ENCODE measurements at regions not wholly inside any gene's neighbourhood (a gene's known extent, or its start where the extent isn't known, plus 50 kb on each side); places are given as distances from the start of the nearest gene placed in this dataset.

- Histone ChIP-seq H3K27me3 (ENCODE audit: control insufficient read depth in 1 of 2, insufficient read depth in 2 of 2, low read length in 2 of 2) (peaks cover 0 to 6% of the 10 kb centered on the region in 2 donors), H3K36me3 (ENCODE audit: control insufficient read depth in 1 of 2, insufficient read depth in 2 of 2, low read length in 2 of 2) (no peaks in the 10 kb centered on the region), H3K4me1 (ENCODE audit: control insufficient read depth in 1 of 2, insufficient read depth in 2 of 2, low read length in 2 of 2) (no peaks in the 10 kb centered on the region), H3K27ac (ENCODE audit: low read depth, low read length) (no peak overlapping the region), H3K4me3 (ENCODE audit: low read depth in 1 of 2, low read length in 2 of 2) (no peak overlapping the region), H3K9me3 (ENCODE audit: control insufficient read depth in 1 of 2, low read length in 2 of 2) (no peaks in the 10 kb centered on the region), H3K9ac (ENCODE audit: low read depth in 1 of 2, low read length in 2 of 2) (no peak overlapping the region)
Observed at GRCh38 chr9:88773126-88773525, 218.1 kb upstream of the S1PR3 start.

- Histone ChIP-seq H3K4me1 (ENCODE audit: control insufficient read depth in 1 of 2, insufficient read depth in 2 of 2, low read length in 2 of 2) (no peaks in the 10 kb centered on the region), H3K9ac (ENCODE audit: low read depth in 1 of 2, low read length in 2 of 2) (no peak overlapping the region), H3K36me3 (ENCODE audit: control insufficient read depth in 1 of 2, insufficient read depth in 2 of 2, low read length in 2 of 2) (no peaks in the 10 kb centered on the region), H3K9me3 (ENCODE audit: control insufficient read depth in 1 of 2, low read length in 2 of 2) (no peaks in the 10 kb centered on the region), H3K27ac (ENCODE audit: low read depth, low read length) (no peak overlapping the region), H3K4me3 (ENCODE audit: low read depth in 1 of 2, low read length in 2 of 2) (no peak overlapping the region), H3K27me3 (ENCODE audit: control insufficient read depth in 1 of 2, insufficient read depth in 2 of 2, low read length in 2 of 2) (peaks cover 0 to 6% of the 10 kb centered on the region in 2 donors)
Observed at GRCh38 chr9:88773627-88774244, 217.5 kb upstream of the S1PR3 start.

GRCh38 chr9:88775037-88775471 lies 216.2 kb upstream of the S1PR3 start:
- no peaks in the 10 kb centered on the region for H3K36me3 ChIP-seq (ENCODE audit: control insufficient read depth in 1 of 2, insufficient read depth in 2 of 2, low read length in 2 of 2)
- peaks cover 0 to 6% of the 10 kb centered on the region in 2 donors for H3K27me3 ChIP-seq (ENCODE audit: control insufficient read depth in 1 of 2, insufficient read depth in 2 of 2, low read length in 2 of 2)
- no peak overlapping the region for H3K9ac ChIP-seq (ENCODE audit: low read depth in 1 of 2, low read length in 2 of 2)
- H3K4me3 ChIP-seq (ENCODE audit: low read depth in 1 of 2, low read length in 2 of 2): no peak overlapping the region
- H3K27ac ChIP-seq (ENCODE audit: low read depth, low read length): no peak overlapping the region
- H3K9me3 ChIP-seq (ENCODE audit: control insufficient read depth in 1 of 2, low read length in 2 of 2): no peaks in the 10 kb centered on the region
- no peaks in the 10 kb centered on the region for H3K4me1 ChIP-seq (ENCODE audit: control insufficient read depth in 1 of 2, insufficient read depth in 2 of 2, low read length in 2 of 2)

GRCh38 chr9:88775559-88775958 lies 215.7 kb upstream of the S1PR3 start:
- no peak overlapping the region for H3K27ac ChIP-seq (ENCODE audit: low read depth, low read length)
- H3K9me3 ChIP-seq (ENCODE audit: control insufficient read depth in 1 of 2, low read length in 2 of 2): no peaks in the 10 kb centered on the region
- H3K9ac ChIP-seq (ENCODE audit: low read depth in 1 of 2, low read length in 2 of 2): no peak overlapping the region
- H3K4me1 ChIP-seq (ENCODE audit: control insufficient read depth in 1 of 2, insufficient read depth in 2 of 2, low read length in 2 of 2): no peaks in the 10 kb centered on the region
- H3K27me3 ChIP-seq (ENCODE audit: control insufficient read depth in 1 of 2, insufficient read depth in 2 of 2, low read length in 2 of 2): peaks cover 0 to 6% of the 10 kb centered on the region in 2 donors
- H3K36me3 ChIP-seq (ENCODE audit: control insufficient read depth in 1 of 2, insufficient read depth in 2 of 2, low read length in 2 of 2): no peaks in the 10 kb centered on the region
- H3K4me3 ChIP-seq (ENCODE audit: low read depth in 1 of 2, low read length in 2 of 2): no peak overlapping the region

GRCh38 chr9:88775966-88776365 lies 215.3 kb upstream of the S1PR3 start:
- Histone ChIP-seq H3K4me1 (ENCODE audit: control insufficient read depth in 1 of 2, insufficient read depth in 2 of 2, low read length in 2 of 2) (no peaks in the 10 kb centered on the region), H3K9ac (ENCODE audit: low read depth in 1 of 2, low read length in 2 of 2) (no peak overlapping the region), H3K27ac (ENCODE audit: low read depth, low read length) (no peak overlapping the region)

GRCh38 chr9:88776717-88777497 lies 214.4 kb upstream of the S1PR3 start:
- Histone ChIP-seq H3K27ac (ENCODE audit: low read depth, low read length) (no peak overlapping the region), H3K9me3 (ENCODE audit: control insufficient read depth in 1 of 2, low read length in 2 of 2) (no peaks in the 10 kb centered on the region), H3K4me3 (ENCODE audit: low read depth in 1 of 2, low read length in 2 of 2) (no peak overlapping the region), H3K36me3 (ENCODE audit: control insufficient read depth in 1 of 2, insufficient read depth in 2 of 2, low read length in 2 of 2) (no peaks in the 10 kb centered on the region), H3K9ac (ENCODE audit: low read depth in 1 of 2, low read length in 2 of 2) (no peak overlapping the region), H3K27me3 (ENCODE audit: control insufficient read depth in 1 of 2, insufficient read depth in 2 of 2, low read length in 2 of 2) (peaks cover 0 to 6% of the 10 kb centered on the region in 2 donors), H3K4me1 (ENCODE audit: control insufficient read depth in 1 of 2, insufficient read depth in 2 of 2, low read length in 2 of 2) (no peaks in the 10 kb centered on the region)

More at GRCh38 chr9:88775966-88776365, 215.3 kb upstream of the S1PR3 start:
- peaks cover 0 to 6% of the 10 kb centered on the region in 2 donors for H3K27me3 ChIP-seq (ENCODE audit: control insufficient read depth in 1 of 2, insufficient read depth in 2 of 2, low read length in 2 of 2)
- no peaks in the 10 kb centered on the region for H3K36me3 ChIP-seq (ENCODE audit: control insufficient read depth in 1 of 2, insufficient read depth in 2 of 2, low read length in 2 of 2)
- no peaks in the 10 kb centered on the region for H3K9me3 ChIP-seq (ENCODE audit: control insufficient read depth in 1 of 2, low read length in 2 of 2)
- no peak overlapping the region for H3K4me3 ChIP-seq (ENCODE audit: low read depth in 1 of 2, low read length in 2 of 2)

- no peaks in the 10 kb centered on the region for H3K4me1 ChIP-seq (ENCODE audit: control insufficient read depth in 1 of 2, insufficient read depth in 2 of 2, low read length in 2 of 2)
- H3K36me3 ChIP-seq (ENCODE audit: control insufficient read depth in 1 of 2, insufficient read depth in 2 of 2, low read length in 2 of 2): no peaks in the 10 kb centered on the region
- peaks cover 0 to 6% of the 10 kb centered on the region in 2 donors for H3K27me3 ChIP-seq (ENCODE audit: control insufficient read depth in 1 of 2, insufficient read depth in 2 of 2, low read length in 2 of 2)
- no peak overlapping the region for H3K9ac ChIP-seq (ENCODE audit: low read depth in 1 of 2, low read length in 2 of 2)
- no peak overlapping the region for H3K4me3 ChIP-seq (ENCODE audit: low read depth in 1 of 2, low read length in 2 of 2)
- no peak overlapping the region for H3K27ac ChIP-seq (ENCODE audit: low read depth, low read length)
- H3K9me3 ChIP-seq (ENCODE audit: control insufficient read depth in 1 of 2, low read length in 2 of 2): no peaks in the 10 kb centered on the region
Observed at GRCh38 chr9:88777498-88778312, 213.6 kb upstream of the S1PR3 start.

GRCh38 chr9:88781628-88782391 lies 209.5 kb upstream of the S1PR3 start:
- H3K36me3 ChIP-seq (ENCODE audit: control insufficient read depth in 1 of 2, insufficient read depth in 2 of 2, low read length in 2 of 2): no peaks in the 10 kb centered on the region
- no peak overlapping the region for H3K4me3 ChIP-seq (ENCODE audit: low read depth in 1 of 2, low read length in 2 of 2)
- no peaks in the 10 kb centered on the region for H3K27me3 ChIP-seq (ENCODE audit: control insufficient read depth in 1 of 2, insufficient read depth in 2 of 2, low read length in 2 of 2)
- H3K9me3 ChIP-seq (ENCODE audit: control insufficient read depth in 1 of 2, low read length in 2 of 2): no peaks in the 10 kb centered on the region
- no peak overlapping the region for H3K27ac ChIP-seq (ENCODE audit: low read depth, low read length)
- no peak overlapping the region for H3K9ac ChIP-seq (ENCODE audit: low read depth in 1 of 2, low read length in 2 of 2)
- H3K4me1 ChIP-seq (ENCODE audit: control insufficient read depth in 1 of 2, insufficient read depth in 2 of 2, low read length in 2 of 2): no peaks in the 10 kb centered on the region

- Histone ChIP-seq H3K27ac (ENCODE audit: low read depth, low read length) (no peak overlapping the region), H3K9me3 (ENCODE audit: control insufficient read depth in 1 of 2, low read length in 2 of 2) (no peaks in the 10 kb centered on the region), H3K4me1 (ENCODE audit: control insufficient read depth in 1 of 2, insufficient read depth in 2 of 2, low read length in 2 of 2) (no peaks in the 10 kb centered on the region), H3K4me3 (ENCODE audit: low read depth in 1 of 2, low read length in 2 of 2) (no peak overlapping the region), H3K36me3 (ENCODE audit: control insufficient read depth in 1 of 2, insufficient read depth in 2 of 2, low read length in 2 of 2) (no peaks in the 10 kb centered on the region), H3K27me3 (ENCODE audit: control insufficient read depth in 1 of 2, insufficient read depth in 2 of 2, low read length in 2 of 2) (no peaks in the 10 kb centered on the region), H3K9ac (ENCODE audit: low read depth in 1 of 2, low read length in 2 of 2) (no peak overlapping the region)
Observed at GRCh38 chr9:88782931-88783710, 208.1 kb upstream of the S1PR3 start.
